ENCODE measurements at regions not wholly inside any gene's neighbourhood (a gene's known extent, or its start where the extent isn't known, plus 50 kb on each side); places are given as distances from the start of the nearest gene placed in this dataset.

DNA sequence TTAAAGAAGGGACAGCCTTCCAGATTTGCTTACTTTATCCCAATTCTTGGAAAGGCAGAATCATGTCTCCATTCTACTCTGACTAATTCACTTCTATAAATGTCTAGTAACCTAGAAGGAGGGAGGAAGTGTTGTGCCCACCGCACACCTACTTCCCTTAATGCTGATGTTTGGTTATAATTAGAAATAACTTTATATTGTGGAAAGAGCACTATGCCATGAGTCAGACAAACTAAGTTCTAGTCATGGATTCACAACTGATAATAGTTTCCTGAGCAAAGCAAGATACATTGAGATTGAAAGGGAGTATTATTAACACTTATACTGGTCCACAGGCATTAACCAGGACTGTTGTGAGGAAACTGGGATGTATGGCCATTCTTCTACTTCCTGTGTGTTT lies 345.9 kb upstream of the RPS23 start (continued):
- no peak for TF ChIP-seq CBX8 (IDR thresholded peaks at IDR 0.05; ENCODE audit: borderline replicate concordance, low read depth, low read length)

Measured in H1 (cell line).